Fibroblast of lung (primary cell): ENCODE measurements at regions not wholly inside any gene's neighbourhood (a gene's known extent, or its start where the extent isn't known, plus 50 kb on each side); places are given as distances from the start of the nearest gene placed in this dataset.

Experiments used
- CTCF ChIP-seq, 2 donors: IDR thresholded peaks in 1 of 2; conservative IDR thresholded peaks in 1 of 2; 1 replicate in 1 of 2; 2 replicates in 1 of 2; pipeline ENCODE4 v1.5.1; 2011 to 2012; ENCODE audit warnings: low read length in 2 of 2, control low read depth in 1 of 2, inconsistent platforms in 1 of 2, low read depth in 1 of 2, mild to moderate bottlenecking in 1 of 2
- EZH2 ChIP-seq: IDR thresholded peaks from 2 replicates; pipeline ENCODE4 v1.5.1; 2012; ENCODE audit warnings: low read length, control low read depth, mild to moderate bottlenecking; ENCODE audit errors: missing control alignments

DNA sequence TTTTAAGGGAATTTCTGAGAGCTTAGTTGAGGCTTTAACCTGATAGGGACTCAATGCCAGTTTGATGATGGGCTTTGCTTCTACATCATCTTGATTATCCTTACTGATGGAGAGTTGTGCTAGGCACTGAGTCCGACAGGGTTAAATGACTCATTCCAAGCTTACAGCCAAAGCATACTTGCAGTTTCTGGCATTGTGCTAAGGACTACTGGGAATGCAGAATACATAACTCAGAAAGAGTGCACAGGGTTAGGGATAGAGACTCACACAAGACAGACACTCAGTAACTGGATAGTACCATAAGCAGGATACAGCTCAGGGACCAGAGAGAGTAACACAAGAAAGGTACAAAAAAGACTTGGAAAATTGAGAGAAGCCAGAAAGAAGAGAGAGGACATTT is 94.1 kb upstream of the SLC14A2 start:
- no peak for TF ChIP-seq CTCF (conservative IDR thresholded peaks at IDR 0.05 in 1 of 2, IDR thresholded peaks at IDR 0.05 in 1 of 2; ENCODE audit: low read depth in 1 of 2, low read length in 2 of 2)
- TF ChIP-seq EZH2: no peak
